HG03342 (cell line): ENCODE measurements at regions not wholly inside any gene's neighbourhood (a gene's known extent, or its start where the extent isn't known, plus 50 kb on each side); places are given as distances from the start of the nearest gene placed in this dataset.
A peak's percentile ranks its signal among the peaks of the same experiment; 100 is the strongest.
"Not testable (repeated sequence)": the region's sequence is repeated elsewhere in the genome, so short reads cannot be mapped to it uniquely, and the experiment has no call there.

ENCODE experiments used
- ATAC-seq: cut with Tn5 transposase; IDR thresholded peaks from one replicate; pipeline ENCODE4 v1.9.1; 2021; ENCODE audit warnings: mild to moderate bottlenecking, moderate library complexity; ENCODE audit not compliant: unreplicated experiment

- ATAC-seq: no peak
Observed at GRCh38 chr5:101091902-101092301, 188.8 kb upstream of the ST8SIA4 start.

DNA sequence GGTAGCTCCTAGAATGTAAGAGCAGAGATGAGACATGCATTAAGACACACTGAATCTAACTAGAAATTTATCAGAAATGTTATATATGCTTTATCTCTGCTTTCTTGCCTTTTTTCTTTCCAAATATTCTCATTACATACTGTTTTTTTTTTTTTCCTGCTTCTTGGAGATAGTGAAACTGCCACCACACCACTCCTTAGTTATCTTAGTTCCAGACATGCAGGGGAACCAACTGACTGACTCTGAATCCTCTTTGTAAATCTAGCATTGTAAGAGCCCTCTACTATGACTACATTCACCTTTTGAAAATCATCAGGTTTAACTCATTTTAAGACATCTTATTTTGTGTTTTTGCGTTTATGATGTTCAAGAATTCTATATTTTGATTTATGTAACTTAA, 181.3 kb upstream of the ST8SIA4 start:
- no peak for ATAC-seq

DNA sequence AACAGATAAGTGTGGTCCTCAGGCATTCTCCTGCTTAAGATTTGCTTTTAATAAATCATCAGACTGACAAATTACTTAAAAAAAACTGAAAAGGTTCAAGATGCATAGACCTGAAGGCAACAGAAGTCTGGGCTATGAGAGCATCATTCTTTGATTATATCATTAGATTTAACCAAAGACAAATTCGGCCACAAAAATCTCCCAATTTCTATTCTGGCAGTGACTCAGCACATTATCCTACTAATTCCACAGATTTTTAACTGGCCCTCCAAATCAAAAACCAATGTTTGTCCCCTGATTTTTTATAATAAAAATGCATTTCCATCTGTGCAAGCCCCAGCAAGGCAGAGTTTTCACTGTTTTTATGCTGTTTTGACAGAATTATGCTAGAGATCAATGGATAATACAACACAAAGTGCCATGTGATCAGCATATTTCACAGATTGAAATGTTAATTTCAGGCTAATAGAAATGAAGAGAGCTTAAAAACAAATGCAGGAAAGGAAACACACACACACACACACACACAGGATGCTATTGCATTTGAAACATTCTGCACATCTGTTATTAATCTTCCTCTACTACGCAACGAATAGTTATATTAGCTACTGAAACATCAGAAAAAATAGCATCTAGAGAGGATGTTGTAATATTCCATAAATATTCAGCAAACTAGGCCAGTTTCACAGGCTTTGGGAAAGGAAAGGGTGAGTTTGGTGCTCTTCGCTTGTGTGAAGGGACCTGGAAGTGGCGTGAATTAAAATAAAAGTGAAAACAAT, 177.6 kb upstream of the ST8SIA4 start:
- no peak for ATAC-seq

DNA sequence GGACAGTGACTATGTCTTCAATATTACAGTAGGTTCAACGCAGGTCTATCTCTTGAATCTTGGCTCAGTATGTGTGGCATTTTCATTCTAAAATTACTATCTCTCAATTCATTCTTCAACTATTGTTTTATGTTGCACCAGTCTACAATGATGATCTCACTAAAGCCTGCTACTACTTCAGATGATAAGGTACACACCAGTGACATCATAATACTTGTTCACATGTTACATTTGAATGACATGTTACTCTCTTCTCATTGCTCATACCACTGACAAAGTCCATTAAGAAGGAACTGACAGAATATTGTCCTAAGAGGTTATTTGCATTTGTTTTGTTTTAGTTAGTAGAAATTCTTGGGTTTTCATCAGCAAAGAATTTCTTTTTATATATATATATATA, 165.2 kb upstream of the ST8SIA4 start:
- no peak for ATAC-seq

DNA sequence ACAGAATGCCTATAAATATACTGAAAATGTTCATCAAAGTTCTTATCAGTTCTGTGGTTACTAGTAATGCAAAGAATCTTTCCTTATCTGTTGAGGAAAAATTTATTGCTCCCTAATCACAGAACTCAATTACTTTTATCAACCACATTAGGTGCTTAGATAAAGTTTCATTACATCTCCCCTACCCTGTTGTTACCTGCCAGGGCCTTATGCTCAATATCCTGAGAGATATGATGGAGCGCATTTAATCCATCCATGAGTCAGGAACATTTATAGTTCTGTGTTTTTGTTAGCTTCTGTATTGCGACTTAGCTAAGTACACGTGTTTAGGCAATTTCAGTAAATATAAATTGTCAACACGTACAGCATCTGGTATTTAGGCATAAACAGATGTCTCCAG, 164.3 kb upstream of the ST8SIA4 start:
- ATAC-seq: no peak

- no peak for ATAC-seq
Observed at GRCh38 chr5:101062902-101063301, 159.8 kb upstream of the ST8SIA4 start.

DNA sequence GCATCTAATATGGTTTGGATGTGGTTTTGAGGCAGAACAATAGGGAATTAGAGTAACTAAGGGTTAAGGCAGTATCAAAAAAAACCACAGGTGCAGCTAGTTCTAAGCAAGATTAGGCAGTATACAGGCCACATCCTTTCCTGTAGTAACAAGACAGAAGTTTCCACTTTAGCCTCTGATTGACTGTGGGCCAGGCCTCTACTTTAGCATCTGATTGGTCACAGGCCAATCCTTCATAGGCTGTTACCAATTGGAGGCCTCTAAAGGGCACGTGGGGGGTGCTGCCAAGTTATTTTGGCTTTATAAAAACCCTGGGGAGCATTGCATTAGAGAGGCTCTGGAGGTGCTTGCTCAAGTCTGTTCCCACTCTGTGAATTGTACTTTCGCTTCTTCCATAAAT, 144.1 kb upstream of the ST8SIA4 start:
- peak; percentile 55 for ATAC-seq

- peak; percentile 45 for ATAC-seq
Observed at GRCh38 chr5:101045689-101046088, 142.6 kb upstream of the ST8SIA4 start.

- not testable (repeated sequence) for ATAC-seq
Observed at GRCh38 chr5:101040002-101040401, 136.9 kb upstream of the ST8SIA4 start.

GRCh38 chr5:101036778-101037177, 133.7 kb upstream of the ST8SIA4 start:
- no peak for ATAC-seq

- ATAC-seq: no peak
Observed at GRCh38 chr5:101035425-101035824, 132.3 kb upstream of the ST8SIA4 start.

- ATAC-seq: peak; percentile 57
Observed at GRCh38 chr5:101024299-101024698, 121.2 kb upstream of the ST8SIA4 start.

DNA sequence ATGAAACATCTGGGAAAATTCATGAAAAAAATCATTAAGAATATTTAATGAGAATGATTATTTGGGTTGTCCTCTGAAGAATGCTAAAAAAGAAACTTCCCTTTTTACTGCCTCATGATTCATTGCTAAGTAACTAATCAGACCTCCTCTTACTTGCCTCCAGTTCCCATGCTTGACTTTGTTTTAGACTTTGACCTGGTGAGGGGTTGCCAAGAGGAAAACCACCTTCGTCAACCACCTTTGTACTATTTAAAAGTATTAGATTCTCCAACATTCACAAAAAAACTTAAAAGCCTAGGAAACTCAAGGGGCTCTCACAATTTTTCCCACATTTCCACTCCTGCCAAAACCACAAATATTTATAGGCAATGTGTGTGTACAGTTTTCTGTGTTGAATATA, 115.2 kb upstream of the ST8SIA4 start:
- no peak for ATAC-seq

DNA sequence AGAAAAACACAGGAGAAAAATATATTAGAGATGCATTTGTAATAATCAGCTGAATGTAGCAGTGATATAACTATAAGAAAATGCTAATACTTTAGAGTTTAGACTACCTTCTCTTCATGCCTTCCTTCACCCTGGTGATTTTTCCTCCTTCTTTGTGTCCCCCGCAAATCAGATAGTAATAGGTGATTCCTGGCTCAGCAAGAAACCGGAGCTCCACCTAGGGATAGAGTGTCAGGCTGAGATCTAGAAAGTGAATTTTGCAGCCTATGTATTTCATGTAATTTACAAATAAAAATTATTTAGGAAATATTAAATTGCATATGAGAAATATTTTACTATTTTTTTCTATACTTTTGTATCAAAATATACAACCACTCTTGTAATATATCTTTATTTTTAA, 109.8 kb upstream of the ST8SIA4 start:
- no peak for ATAC-seq

- ATAC-seq: no peak
Observed at GRCh38 chr5:101009758-101010519, 106.9 kb upstream of the ST8SIA4 start.

DNA sequence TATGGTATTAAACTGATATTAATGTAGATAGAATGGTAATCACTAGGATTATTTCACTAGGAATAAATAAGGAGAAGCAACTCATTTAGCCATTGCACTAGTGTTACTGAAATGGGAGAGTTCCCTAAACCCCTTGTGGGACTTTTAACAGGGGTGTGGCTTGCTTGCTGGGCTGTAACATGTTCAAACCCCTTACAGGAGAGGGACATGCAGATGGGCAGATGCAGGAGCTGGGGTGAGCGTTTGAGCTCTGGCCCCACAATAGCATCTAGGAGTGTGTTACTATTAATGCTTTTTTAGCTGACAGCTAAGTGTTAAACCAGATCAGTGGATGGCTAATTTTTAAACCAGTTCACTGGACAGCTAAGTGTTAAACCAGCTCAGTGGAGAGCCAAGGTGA, 89.3 kb upstream of the ST8SIA4 start:
- ATAC-seq: no peak

DNA sequence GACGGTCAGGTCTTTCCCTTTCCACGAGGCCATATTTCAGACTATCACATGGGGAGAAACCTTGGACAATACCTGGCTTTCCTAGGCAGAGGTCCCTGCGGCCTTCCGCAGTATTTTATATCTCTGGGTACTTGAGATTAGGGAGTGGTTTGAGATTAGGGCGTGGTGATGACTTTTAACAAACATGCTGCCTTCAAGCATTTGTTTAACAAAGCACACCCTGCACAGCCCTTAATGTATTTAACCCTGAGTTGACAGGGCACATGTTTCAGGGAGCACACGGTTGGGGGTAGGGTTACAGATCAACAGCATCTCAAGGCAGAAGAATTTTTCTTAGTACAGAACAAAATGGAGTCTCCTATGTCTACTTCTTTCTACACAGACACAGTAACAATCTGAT, 80.5 kb upstream of the ST8SIA4 start:
- ATAC-seq: not testable (repeated sequence)

DNA sequence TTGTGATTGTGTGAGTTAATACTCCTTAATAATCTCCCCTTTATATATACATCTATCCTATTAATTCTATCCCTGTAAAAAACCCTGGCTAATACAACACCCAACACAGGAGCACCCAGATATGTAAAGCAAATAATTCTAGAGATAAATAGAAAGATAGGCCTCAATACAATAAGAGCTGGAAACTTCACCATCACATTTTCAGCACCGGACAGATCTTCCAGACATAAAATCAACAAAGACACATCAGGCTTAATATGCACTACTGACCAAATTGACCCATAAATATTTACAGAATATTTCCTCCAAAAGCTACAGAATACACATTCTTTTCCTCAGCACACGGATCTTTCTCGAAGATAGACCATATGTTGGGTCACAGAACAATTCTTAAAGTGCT, 71.0 kb upstream of the ST8SIA4 start:
- ATAC-seq: no peak

DNA sequence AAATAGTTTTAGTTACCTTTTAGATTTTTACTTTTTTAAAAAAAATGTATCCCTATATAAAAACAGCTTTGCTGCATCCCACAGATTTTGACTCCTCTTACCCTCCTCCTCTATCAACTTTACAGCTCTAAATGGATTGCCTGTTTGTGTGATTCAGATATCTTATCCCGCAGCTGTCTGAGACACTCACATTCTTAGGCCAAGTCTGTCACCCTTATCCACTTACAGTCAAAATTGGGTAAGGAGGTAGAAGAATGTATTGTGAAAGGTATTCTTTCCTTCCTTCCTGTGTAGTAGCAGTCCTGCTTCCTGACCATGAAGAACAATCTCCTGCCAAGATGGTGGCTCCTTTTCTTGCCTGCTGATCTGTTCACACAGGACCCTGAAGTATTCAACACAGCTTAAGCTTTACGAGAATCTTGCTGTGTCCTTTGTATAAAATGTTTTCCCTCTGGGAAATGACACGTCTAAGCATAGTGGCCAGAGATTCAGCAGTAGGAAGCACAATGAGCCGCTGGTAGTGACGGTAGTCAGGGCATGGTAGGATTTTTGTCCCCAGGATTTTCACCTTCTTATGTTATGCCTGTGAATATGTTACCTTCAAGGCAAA, 67.7 kb upstream of the ST8SIA4 start:
- ATAC-seq: no peak

GRCh38 chr5:100965291-100965690, 62.2 kb upstream of the ST8SIA4 start:
- ATAC-seq: no peak
